Suppressor macrophage treated with lipopolysaccharide for 1 hour (primary cell): ENCODE measurements at regions not wholly inside any gene's neighbourhood (a gene's known extent, or its start where the extent isn't known, plus 50 kb on each side); places are given as distances from the start of the nearest gene placed in this dataset.
A peak's percentile ranks its signal among the peaks of the same experiment; 100 is the strongest.

Experiments used
- DNase-seq, 3 donors: peaks; one replicate each; pipeline ENCODE4 v3.0.0-alpha.2; 2020 to 2022

DNA sequence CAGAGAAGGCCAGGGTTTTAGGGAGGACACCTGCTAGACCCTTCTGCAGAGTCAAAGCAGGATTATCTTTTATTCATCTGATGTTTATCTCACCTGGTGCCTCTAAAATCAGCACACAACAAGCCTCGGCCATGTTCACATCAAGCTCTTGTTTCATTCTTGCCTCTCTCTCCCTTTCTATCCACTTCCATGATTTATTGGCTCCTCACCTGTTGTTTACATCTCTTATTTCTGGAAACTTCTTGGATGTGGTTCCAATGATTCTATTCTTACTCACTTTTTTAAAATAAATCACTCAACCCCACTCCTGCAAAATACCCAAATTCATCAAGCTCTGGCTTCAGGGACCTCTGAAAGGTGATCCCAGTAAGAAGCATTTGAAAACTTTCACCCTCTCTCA is 407.0 kb upstream of the KLF4 start:
- no peak for DNase-seq

DNA sequence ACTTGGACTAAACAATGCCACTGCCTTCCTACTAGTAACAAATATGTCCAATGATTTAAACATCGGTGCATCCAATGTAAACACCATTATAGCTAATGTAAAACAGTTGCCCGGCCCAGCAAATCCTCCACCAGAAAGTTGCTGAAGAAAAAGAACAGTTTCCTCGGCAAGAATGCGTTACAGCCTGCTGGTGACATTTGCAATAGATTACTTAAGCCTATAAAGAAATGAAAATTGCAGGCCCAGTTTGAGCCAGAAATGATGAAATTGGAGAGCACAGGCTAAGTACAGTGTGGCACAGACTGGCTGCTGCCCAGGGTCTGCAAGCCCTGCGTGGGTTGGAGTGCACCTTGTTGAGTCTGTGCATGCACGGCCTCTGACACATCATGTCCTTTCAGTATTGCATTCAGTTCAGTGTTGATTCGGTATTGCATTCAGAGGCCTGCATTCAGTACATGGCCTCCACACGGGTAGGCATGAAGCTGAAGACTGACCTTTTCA is 406.0 kb upstream of the KLF4 start:
- no peak for DNase-seq

DNA sequence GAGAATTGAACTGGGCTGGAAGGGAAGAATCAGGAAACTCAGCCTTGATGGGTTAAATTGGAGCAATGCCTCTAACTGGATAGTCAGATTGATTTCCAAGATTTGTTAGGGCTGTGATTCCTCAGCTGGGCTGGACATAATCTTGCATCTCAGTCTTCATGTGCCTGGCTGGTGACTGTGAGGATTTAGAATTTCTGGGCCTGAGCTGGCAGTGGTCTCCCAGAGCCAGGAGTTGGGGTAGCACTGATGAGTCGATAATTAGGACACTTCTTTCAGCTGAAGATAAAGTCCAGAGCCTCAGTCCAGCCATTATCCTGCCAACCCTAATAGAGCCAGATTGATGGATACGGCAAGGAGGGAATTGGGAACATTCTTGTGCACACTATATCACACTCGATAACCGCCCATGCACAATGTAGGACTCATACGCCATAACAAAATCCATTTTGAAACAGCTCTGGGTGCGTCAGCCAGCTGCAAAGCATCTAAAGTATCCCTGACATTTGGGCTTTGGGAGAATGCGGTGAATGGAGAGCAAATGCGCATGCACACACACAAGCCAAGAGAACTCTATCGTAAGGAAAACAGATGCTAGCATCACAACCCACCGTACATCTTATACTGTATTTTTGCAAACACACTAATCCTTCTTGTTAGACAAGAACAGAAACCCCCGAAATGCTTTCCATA is 405.1 kb upstream of the KLF4 start:
- DNase-seq: no peak

DNA sequence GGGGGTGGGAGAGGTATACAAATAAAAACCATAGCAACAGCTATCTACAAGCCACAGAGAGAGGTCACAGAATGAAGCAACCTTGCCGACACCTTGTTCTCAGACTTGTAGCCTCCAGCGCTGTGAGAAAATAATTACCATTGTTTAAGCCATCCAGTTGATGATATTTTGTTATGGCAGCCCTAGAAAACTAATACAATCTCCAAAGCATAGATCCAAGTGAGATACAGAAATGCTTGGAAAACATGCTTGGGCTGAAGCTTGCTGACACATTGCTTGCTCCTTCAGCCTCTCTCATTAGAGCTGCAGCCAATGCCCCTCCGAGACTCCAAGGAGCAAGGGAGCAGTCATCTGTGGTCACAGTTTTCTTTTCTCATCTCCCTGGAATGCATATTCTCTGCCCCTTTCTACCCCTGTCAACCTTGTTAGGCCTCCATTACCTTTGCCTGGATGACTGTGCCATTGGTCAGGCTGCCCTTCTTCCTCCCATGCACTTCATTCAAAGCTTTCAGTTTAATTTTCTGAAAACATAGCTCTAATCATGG is 401.4 kb upstream of the KLF4 start:
- no peak for DNase-seq

DNA sequence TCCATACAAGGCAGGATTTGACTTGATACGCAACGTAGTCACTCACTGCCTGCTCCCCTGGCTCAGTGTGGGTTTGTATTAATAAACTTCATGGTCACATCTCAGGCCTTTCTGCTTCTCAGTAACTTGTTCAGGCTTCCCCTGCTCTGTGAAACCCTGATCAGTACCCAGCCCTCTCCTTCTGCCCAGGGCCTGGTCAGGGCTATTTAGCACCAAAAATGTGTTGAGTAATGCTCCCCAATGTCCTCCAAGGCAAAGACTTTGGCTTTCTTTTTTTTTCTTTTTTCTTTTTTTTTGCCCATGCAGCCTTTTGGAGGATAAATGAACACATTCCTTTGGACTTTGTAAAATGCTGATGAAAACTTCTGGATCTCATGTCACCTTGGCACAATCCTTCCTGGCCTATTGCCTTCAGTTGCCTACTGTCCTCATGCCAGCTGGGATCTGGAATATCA is 399.2 kb upstream of the KLF4 start:
- DNase-seq: no peak

DNA sequence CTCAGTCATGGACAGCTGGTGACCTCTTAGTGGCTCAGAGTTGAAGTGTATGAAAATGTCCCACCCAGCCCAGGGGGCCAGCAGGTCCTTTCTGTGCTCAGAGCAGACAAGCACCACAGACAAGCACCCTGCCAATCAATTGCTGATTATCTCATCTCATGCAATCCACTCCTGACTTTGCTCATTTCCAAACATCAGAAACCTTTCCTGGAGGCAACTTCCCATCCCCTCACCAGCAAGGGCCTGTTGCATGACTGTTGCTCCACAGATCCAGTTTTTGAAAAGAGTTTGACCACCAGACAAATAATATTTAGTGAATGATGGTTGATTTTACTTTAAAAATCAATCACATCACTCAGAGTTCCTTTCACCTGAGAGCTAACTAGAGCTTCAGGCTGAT is 397.3 kb upstream of the KLF4 start:
- peak; percentile 11 to 28 (median 27) for DNase-seq

DNA sequence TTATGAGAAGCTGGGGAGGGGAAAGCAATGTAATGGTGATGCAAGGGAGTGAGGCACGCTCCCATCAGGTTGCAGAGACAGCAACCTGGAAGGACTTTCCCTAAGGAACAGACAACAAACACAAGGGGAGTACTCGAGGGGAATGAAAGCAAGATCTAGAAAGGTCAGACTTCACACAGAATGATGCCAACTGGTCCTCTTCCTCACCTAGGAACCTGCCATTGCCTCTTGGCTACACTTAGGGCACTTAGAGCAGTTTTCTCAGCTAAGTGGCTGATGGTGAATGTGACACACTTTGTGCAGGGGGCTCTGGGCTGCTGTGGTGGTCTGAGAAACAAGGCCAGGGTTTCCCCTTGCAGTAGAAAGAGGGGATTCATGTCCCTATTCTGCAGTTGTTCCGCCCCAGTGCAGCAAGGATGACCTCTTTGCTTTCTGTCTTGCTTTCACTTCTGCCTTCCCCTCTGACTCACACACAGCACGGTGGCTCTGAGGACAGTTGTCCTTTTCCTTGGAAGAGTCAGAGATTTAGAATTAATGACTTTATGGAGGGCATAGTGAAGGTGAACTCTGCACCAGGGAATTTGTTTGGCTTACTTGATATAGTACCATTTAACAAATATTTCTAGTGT is 394.0 kb upstream of the KLF4 start:
- peak; percentile 83 to 89 (median 88) for DNase-seq

DNA sequence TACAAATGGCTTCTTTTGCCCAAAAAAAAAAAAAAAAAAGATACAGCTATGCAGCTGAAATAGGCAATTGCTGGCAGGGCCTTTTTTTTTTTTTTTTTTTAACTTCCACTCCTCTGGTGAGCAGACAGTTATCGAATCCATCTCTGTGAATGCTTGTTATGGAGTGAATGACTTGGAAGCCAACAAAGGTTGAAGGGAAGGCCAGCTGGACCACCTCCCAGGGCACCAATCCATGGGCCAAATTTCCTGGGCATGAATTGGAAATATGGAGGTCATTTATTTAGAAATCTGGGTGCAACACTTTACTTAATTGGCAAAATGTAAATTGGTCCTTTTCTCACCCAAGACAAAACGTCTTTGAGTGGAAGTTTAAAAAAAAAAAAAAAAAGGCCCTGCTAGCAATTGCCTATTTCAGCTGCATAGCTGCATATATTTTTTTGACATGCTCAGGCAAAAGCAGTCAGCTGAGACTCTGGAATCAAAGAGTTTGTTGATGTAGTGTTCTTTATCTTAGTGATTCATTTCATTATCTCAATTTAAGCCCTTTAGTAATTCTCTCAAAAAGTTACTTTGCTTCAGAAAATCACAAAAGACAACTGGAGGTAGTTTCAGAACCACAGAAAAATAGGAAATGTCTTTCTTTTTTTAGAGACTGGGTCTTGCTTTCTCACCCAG is 392.2 kb upstream of the KLF4 start:
- DNase-seq: no peak

DNA sequence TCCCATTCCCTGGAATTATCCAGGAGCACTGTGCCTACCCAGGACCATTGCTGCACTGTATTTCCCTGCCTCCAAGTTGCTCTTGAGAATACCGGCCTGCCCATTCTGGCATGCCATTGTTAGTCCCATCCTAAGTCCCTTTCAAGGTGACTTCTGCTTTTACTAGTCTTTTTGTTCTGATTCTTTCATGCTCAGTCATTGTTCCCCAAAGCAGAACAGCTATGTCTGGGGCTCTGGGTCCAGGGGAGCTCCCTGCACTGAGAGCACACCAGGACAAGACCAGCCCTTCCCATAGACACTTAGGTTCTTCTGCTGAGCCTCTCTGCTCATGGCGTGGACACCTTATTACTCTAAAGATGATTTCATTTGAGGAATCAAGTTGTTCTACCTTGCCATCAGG is 388.9 kb upstream of the KLF4 start:
- peak; percentile 24 to 38 (median 28) for DNase-seq

DNA sequence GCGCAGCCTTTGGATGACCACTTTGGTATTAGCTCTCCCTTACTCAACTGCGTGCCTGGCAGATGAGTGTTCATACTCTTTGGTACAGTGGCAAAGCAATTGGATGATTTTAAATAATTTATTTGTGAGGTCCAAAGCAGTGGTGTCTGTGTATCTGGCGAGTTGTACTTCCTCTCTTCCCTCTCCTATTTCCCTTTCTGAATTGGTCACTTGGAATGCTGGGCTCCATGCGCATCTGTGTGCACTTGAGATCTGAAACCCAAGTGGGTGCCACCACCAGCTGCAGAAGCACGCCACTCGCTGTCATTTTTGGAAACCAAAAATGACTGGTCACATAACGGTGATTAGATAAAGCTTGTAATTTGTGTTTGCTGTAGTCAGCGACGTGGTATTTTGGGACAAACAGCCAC is 386.0 kb upstream of the KLF4 start:
- peak in 1 of 3 donors; percentile 20 for DNase-seq

DNA sequence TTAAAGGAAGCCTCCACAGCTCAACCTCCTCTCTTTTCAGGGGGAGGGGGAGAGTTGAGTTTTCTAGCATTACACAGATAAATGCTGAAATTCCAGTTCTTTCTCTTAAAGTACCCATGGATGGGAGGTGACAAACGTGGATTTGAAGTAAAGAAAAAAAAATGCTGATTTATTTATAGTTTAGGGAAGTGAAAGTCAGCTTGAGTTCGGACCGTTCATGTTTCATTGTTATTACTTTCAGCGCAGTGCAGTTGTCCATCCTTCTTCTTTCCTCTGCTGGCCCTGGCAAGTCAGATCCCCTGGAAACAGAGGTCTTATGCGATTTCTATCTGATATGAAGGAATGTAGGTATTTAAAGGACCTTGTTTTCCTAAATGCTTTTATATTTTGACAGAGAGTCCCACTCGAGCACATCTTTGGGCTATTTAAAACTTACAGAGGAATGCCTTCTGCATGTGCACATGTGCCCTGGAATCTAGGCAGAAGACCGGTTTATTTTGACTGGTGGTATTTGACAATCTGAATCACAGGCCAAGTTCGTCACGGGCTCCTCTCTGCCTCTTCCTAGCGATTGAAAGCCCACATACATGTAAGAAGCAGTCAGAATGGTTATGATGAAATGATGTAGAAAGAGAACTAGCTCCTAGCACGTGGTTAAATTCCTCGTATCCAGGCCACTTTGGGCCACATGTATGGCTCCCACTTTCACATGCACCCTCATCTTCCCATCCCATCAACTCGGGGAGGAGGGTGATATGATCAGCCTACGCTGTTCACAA is 385.2 kb upstream of the KLF4 start:
- DNase-seq: peak; percentile 49 to 77 (median 75)

DNA sequence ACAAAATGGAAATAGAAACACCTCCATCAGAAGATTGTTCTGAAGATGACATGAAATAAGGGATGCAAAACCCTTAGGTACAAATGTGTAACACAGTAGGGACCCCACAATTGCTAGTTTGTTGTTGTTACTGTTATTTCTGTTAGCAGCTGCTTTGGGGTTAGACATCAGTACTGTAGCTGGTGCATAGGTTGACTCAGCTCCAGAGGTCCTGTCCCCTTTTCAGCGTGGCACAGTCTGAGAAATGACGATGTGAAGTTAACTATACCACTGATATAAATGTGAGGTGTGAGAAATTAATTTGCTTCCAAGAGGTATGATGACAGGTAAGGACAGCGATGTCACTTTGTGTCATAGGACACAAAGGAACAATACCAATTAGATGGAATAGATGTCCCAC is 384.6 kb upstream of the KLF4 start:
- no peak for DNase-seq

DNA sequence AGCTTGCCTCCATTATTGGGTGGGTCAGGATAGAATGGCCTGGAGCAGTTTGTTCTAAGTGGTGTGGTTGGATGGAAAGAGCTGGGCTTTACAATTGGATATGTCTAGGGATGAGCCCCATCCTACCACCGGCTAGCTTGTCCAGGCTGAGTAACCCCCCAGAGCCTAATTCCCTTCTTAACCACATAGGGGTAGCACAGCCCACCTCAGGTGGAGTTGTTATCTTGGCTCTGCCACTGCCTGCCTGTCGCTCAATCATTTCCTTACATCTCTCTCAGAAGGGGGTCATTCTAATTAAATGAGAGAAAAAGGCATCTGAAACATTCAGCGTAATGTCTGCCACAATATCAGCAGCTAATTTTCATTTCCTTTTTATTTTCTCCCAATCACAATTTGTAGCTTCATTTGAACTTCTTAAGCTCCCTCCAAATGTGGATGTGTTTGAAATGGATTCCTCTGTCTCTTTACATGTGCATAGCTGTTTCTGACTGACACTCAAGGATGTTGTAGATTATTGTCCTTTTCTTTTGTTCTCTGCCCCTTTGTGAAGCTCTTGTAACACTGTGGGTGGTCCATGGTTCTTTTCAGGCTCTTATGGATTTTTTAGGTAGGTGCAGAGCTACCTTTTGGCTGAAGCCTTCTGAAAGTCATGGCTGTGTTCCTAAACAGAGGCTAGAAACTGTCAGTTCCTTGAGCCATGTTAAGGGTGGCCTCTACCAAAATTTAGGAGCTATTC is 383.1 kb upstream of the KLF4 start:
- no peak for DNase-seq

DNA sequence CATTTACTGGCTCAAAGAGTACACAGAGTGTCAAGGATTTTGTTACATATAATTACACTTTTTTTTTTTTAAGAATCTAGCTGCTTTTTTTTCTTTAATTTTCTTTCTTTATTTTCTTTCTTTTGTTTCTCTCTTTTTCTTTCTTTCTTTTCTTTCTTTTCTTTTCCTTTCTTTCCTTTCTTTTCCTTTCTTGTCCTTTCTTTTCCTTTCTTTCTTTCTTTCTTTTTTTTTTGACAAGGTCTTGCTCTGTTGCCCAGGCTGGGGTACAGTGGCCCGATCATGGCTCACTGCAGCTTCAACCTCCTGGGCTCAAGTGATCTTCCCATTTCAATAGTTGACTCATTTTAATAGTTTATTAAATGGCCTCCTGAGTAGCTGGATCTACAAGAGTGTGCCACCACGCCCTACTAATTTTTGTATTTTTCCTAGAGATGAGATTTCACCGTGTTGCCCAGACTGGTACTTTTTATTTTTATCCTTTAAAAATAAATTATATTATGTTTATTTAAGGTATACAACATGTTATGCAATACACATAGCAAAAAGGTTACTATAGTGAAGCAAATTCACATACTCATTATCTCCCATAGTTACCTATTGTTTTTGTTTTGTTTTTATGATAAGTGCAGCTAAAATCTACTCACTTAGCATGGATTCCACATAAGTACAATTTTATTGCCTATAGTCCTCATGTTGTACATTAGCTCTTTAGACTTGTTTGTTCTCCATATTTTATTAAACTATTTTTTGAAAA is 381.5 kb upstream of the KLF4 start:
- DNase-seq: no peak

DNA sequence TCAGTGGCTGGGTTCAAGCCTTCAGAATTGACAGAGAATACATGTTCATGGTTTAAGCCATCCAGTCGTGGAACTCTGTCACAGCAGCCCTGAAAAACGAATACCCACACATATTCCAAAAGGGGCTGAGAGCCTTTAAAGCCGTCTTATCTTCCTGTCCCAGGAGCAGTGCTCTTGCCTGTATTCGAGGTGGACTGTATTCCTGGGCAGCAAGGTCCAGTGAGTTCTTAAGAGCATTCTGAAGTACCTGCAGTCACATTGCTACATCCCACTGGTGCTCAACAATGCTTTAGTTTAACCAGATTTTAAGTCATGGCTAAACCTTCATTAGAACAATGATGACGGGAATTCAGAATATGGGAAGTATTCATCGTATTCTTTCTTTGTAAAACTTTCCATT is 380.7 kb upstream of the KLF4 start:
- no peak for DNase-seq

DNA sequence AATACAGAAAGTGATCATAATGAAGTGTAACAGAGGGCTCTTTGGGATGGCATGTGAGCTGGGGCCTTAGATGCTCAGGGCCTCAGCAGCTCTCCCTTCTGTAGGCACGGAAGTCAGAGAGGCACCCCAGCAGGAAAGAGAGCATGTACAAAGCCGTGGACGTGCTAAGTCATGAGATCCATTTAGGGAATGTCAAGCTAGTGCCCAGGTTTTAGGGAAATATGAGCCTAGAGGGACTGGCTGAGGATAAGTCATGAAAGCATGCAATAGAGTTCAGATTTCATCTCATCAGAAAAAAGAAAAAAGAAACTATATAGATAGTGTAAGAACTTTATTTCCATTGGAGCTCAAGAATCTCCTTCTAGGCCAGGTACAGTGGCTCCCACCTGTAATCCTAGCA is 379.5 kb upstream of the KLF4 start:
- DNase-seq: no peak

DNA sequence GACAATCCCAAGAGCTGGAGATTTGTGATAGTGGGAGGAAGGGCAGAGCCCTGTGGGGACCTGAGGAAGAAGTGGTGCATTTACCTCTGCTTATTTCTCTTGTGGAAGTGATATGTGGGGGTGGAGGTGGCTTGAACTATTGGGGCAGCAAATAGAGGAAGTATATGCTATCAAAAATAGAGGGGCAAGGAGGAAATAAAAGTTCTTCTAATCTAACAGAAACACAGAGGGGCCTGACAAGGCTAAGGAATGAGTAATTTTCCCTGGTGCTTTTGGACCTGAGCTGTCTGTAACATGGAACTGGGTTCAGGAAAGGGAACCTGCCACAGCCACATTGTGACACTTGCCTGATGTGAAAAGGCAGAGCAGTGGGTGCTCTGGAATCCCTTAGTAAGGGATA is 378.6 kb upstream of the KLF4 start:
- DNase-seq: peak; percentile 32 to 58 (median 44)

DNA sequence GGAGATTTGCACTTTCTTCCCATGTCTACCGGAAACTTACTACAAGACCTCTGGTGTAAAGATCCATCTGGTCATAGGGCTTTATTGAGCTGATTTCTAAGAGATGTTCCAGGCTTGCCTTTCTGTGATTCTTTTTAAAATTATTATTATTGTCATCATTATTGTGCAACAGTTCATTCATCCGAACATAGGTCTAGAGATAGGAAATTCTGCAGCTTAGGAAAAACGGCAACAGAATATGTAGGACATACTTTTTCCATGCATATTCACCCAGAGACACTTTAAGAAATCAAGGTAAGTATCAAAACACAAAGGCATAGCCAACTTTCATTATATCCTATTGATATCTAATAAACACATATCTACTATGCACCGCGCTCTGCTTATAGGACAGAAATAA is 378.2 kb upstream of the KLF4 start:
- no peak for DNase-seq

DNA sequence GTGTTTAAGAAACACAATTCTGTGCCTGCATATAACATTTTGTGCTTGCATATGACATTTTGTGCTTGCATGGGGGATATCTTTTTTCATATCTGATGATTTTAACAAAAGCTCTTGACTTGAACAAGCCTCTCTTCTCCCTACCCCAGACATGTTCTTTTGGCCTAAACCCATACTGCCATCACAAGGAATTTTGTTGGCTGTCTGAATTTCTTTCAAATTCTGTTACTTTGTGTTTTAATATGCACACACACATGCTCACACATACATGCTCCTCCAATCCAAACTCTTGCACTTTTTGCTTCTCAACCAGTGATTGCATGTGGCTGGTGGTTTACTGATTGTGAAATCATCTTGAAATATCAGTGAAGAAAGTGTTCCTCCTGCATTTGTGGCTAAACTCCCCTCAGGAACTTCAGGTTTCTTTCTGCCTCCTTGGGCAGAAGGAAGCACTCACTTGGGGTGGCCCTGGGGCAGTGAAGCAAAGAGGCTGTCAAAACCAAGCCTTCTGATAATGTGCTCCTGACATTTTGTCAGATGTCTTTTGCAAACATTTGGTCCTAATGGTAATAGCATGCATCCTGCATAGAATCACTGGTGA is 377.2 kb upstream of the KLF4 start:
- DNase-seq: peak; percentile 36 to 68 (median 67)

DNA sequence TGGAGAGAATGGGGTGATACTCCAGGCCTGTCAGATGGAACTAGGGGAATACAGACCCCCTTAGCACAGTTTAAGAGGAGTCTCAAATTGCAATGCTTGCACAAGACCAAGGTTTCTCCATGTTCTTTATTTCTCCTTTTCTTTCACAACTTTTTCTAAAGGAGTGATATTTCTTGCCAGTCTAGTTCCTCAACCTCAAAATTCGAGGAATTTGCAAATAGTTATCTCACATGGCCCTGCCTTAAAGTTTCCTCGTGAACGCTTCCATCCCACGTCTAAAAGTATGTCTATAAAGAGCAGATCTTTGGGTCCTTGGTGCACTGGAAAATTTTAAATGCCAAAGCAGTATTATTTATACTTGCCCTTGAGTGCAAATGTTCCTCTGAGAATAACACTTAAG is 373.8 kb upstream of the KLF4 start:
- DNase-seq: peak; percentile 26 to 55 (median 53)

DNA sequence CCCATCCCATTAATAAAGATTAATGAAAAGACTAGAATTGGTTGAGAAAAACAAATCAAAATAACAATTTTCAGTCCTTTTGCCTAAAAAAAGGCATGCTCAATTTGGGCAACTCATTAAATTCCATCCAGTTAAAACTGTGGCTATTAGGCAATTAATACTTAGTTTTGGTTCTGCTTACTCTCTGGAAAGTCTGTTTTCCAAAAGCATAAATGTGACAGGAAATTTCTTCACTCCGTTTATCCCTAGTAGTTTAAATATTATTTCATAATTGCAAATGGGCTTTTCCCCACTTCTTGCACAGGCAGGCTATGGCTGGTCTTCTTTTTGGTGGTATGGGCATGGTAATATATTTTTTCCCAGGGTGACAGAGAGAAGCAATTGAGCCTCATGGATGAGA is 373.3 kb upstream of the KLF4 start:
- peak; percentile 58 to 88 (median 84) for DNase-seq
